H54 (cell line): ENCODE measurements at regions not wholly inside any gene's neighbourhood (a gene's known extent, or its start where the extent isn't known, plus 50 kb on each side); places are given as distances from the start of the nearest gene placed in this dataset.

Experiments
- DNase-seq: peaks from one replicate; pipeline ENCODE4 v3.0.0; 2011; ENCODE audit warnings: low spot score, mixed read lengths; ENCODE audit not compliant: insufficient read length
- FAIRE-seq: peaks from 3 replicates; lab custom pipeline; 2011; peaks lifted over from hg19 to GRCh38; lab: Jason Lieb, UNC
- POLR2A ChIP-seq: IDR thresholded peaks from 2 replicates; pipeline ENCODE4 v1.6.1; 2011; ENCODE audit warnings: low read depth, mild to moderate bottlenecking, low read length

DNA sequence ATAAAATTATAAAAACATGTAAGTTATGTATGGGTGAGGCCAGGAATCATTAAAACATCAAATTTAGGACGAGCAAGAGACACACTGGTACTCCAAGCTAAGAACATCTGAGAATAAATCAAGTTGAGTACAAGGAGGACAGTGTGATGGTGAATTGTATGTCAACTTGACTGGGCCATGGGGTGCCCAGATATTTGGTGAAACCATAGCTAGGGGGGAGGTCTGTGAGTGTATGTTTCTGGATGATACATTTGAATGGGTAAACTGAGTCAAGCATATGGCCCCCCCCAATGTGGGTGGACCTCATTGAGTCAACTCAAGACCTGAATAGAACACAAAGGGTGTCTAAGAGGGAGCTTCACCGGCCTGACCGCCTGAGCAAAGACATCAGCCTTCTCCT is 115.3 kb upstream of the BCOR start:
- no peak for TF ChIP-seq POLR2A
- DNase-seq (no peak), FAIRE-seq (no peak)

DNA sequence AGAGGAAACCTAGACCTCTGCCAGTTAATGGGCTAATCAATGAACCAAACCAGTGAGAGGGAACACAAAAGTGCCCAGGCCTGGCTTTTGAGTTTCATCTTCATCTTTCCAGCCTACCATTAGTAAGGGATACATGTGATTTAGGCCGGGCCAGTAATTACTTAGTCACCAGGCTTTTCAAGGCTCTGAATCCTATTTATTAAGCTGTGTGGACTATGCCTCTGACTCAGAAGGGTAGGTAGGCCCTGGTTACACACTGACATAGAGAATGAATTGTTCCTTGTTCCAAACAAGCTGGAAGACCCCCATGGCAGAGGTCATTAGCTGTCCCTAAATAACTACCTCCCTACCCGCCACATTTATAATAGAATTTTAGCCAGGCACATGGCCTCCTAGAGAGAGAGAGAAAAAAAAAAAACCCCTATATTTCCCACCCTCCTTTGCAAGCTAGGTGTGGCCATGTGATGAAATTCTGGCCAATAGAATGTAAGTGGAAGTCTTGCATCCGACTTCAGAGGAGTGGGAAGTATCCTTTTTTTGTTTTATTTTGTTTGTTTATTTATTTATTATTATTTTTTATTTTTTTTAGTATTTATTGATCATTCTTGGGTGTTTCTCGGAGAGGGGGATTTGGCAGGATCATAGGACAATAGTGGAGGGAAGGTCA is 112.3 kb upstream of the BCOR start:
- FAIRE-seq = no peak
- no peak for TF ChIP-seq POLR2A
- DNase-seq = peak; percentile 37

- DNase-seq (peak; percentile 45), FAIRE-seq (no peak)
- TF ChIP-seq POLR2A = no peak
Measured at GRCh38 chrX:40207626-40208025, 109.9 kb upstream of the BCOR start.

DNA sequence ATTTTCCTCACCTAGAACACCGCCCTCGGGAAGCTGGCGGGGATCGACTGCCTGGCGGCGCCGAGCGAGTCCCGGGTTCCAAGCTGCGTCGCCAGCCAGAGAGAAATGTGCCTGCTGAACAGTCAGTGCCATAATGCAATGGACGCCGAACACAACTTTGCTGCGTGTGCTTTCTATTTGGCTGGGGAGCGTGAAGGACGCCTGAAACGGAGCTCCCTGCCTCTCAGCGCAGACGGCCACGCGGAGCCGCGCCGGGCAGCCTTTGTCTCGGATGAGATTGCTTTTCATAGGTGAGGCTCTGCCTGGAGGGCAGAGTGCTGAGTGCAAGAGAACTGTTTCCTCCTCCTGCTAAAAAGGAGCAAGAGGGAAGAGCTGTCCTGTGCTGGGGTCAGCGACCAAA is 107.7 kb upstream of the BCOR start:
- DNase-seq = no peak
- TF ChIP-seq POLR2A = no peak

GRCh38 chrX:40202456-40202855 is 104.7 kb upstream of the BCOR start:
- FAIRE-seq = no peak
- DNase-seq = no peak
- TF ChIP-seq POLR2A = no peak

More for the DNA sequence above, 107.7 kb upstream of the BCOR start:
- FAIRE-seq = no peak

- FAIRE-seq (no peak), DNase-seq (no peak)
- no peak for TF ChIP-seq POLR2A
Measured at GRCh38 chrX:40201329-40201885, 103.6 kb upstream of the BCOR start.

DNA sequence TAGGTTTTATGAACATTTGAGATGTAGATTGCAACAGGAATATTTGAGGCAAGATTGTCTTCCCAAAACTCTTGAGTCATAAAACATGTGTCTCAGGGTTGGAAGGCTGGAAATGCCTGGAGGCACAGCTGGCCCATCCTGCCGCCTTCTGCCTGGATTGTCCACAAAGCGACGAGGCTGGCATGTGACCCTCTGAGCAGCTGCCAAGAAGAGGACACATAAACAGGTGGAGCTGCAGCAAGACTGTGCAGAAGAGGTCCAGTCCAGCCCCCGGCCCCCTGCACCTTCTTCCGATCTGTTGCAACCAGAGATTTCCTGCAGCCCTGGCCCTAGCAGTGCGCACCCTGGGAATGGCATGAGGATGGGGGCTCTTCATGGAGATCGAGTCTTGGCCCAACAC is 101.9 kb upstream of the BCOR start:
- DNase-seq (no peak), FAIRE-seq (no peak)
- no peak for TF ChIP-seq POLR2A

DNA sequence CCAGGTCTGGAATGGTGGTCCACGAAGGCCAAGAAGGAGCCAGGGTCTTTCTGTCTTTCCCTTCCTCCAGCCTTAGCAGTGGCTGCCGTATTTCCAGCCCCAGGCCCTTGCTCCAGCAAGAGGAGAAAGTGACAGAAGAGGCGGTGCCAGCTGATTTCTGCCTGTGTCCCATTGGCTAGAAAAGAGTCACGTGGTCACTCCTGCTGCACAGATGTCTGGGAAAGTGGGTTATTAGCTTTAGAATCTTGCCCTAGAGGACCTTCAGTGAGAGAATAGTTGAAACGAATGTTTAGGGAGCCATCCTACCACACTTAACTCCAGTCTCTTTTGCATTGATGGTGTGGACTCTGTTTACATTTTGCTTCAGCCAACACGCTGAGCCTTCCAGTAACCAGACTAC is 99.3 kb upstream of the BCOR start:
- no peak for TF ChIP-seq POLR2A
- no peak for FAIRE-seq
- no peak for DNase-seq

DNA sequence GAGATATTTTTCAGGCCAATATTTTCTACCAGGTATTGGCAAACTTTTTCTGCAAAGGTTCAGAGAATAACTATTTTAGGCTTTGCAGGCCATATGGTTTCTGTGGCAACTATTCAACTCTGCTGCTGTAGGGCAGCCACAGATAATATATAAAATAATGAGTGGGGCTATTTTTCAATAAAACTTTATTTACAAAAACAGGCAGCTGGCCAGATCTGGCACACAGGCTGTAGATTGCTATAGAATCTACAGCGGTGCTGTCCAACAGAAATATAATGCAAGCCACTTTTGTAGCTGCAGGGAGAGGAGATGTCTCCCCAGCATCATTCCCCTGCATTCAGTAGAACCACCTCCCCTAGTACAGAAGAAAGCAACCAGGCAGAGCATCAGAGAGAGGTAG is 97.6 kb upstream of the BCOR start:
- no peak for TF ChIP-seq POLR2A
- DNase-seq = no peak
- no peak for FAIRE-seq

- FAIRE-seq (no peak), DNase-seq (no peak)
- no peak for TF ChIP-seq POLR2A
Measured at GRCh38 chrX:40192196-40192595, 94.4 kb upstream of the BCOR start.

DNA sequence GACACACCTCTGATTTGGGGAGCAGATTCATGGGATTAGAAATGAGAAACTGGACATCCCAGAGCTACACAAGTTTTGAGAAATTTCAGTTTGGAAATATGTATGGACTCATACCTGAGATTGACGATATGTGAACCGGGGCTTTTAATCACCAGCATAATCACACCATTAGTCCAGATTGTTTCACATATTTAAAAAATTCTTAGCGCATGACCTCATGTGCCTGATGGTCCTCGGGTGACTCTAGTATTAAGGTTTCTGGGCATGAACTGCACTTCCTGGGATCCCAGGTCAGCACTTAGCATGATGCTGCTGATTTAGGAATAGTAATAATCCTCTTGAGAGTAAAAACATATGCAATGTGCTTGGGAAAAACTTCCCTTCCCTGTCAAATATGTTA is 91.9 kb upstream of the BCOR start:
- no peak for FAIRE-seq
- no peak for TF ChIP-seq POLR2A

GRCh38 chrX:40188573-40189417 is 91.0 kb upstream of the BCOR start:
- no peak for FAIRE-seq

More for the DNA sequence above, 91.9 kb upstream of the BCOR start:
- DNase-seq = no peak

GRCh38 chrX:40184968-40185367 is 87.2 kb upstream of the BCOR start:
- FAIRE-seq (no peak), DNase-seq (no peak)
- TF ChIP-seq POLR2A = no peak

More at GRCh38 chrX:40188573-40189417, 91.0 kb upstream of the BCOR start:
- no peak for DNase-seq
- TF ChIP-seq POLR2A = no peak

DNA sequence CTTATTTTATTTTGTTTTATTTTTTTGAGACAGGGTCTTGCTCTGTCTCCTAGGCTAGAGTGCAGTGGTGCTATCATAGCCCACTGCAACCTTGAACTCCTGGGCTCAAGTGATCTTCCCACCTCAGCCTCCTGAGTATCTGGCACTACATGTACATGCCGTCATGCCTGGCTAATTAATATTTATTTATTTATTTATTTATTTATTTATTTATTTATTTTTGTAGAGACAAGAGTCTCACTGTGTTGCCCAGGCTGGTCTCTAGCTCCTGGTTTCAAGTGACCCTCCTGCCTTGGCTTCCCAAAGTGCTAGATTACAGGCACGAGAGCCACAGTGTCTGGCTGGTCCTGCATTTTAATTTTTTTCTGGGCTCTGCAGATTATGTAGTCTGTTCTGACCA is 84.9 kb upstream of the BCOR start:
- FAIRE-seq (no peak), DNase-seq (no peak)
- TF ChIP-seq POLR2A = no peak
